LHCN-M2 (cell line): ENCODE measurements at regions not wholly inside any gene's neighbourhood (a gene's known extent, or its start where the extent isn't known, plus 50 kb on each side); places are given as distances from the start of the nearest gene placed in this dataset.
A peak's percentile ranks its signal among the peaks of the same experiment; 100 is the strongest.

Experiments used
- DNase-seq: peaks from one replicate; pipeline ENCODE4 v3.0.0-alpha.2; 2012; ENCODE audit warnings: low read depth

- DNase-seq = no peak
These were observed 187.3 kb downstream of the KTN1 start for GRCh38 chr14:55767286-55767685.

- no peak for DNase-seq
These were observed 189.9 kb downstream of the KTN1 start for GRCh38 chr14:55769877-55770276.

- no peak for DNase-seq
These were observed 191.4 kb downstream of the KTN1 start for GRCh38 chr14:55771242-55771981.

GRCh38 chr14:55772486-55772885 lies 192.5 kb downstream of the KTN1 start:
- DNase-seq = no peak

GRCh38 chr14:55773312-55773711 lies 193.3 kb downstream of the KTN1 start:
- no peak for DNase-seq

- no peak for DNase-seq
These were observed 194.1 kb downstream of the KTN1 start for GRCh38 chr14:55773984-55774545.

- no peak for DNase-seq
These were observed 197.9 kb downstream of the KTN1 start for GRCh38 chr14:55777877-55778276.

- DNase-seq = peak; percentile 43
These were observed 200.3 kb downstream of the KTN1 start for GRCh38 chr14:55780156-55780946.

GRCh38 chr14:55781046-55781445 lies 201.0 kb downstream of the KTN1 start:
- no peak for DNase-seq

GRCh38 chr14:55782166-55782565 lies 202.2 kb downstream of the KTN1 start:
- peak; percentile 7 for DNase-seq

- no peak for DNase-seq
These were observed 209.4 kb downstream of the KTN1 start for GRCh38 chr14:55789406-55789805.

- DNase-seq = no peak
These were observed 214.9 kb downstream of the KTN1 start for GRCh38 chr14:55794655-55795595.

- DNase-seq = peak; percentile 23
These were observed 216.5 kb downstream of the KTN1 start for GRCh38 chr14:55796513-55796912.

- DNase-seq = no peak
These were observed 218.4 kb downstream of the KTN1 start for GRCh38 chr14:55798406-55798805.

- DNase-seq = no peak
These were observed 219.6 kb downstream of the KTN1 start for GRCh38 chr14:55799508-55800095.

- no peak for DNase-seq
These were observed 220.3 kb downstream of the KTN1 start for GRCh38 chr14:55800156-55800785.

- no peak for DNase-seq
These were observed 221.1 kb downstream of the KTN1 start for GRCh38 chr14:55801121-55801520.

GRCh38 chr14:55802986-55803872 lies 223.2 kb downstream of the KTN1 start:
- DNase-seq = peak; percentile 52

- peak; percentile 15 for DNase-seq
These were observed 224.0 kb downstream of the KTN1 start for GRCh38 chr14:55803873-55804553.
